Choroid plexus epithelial cell (primary cell): ENCODE measurements at regions not wholly inside any gene's neighbourhood (a gene's known extent, or its start where the extent isn't known, plus 50 kb on each side); places are given as distances from the start of the nearest gene placed in this dataset.
A peak's percentile ranks its signal among the peaks of the same experiment; 100 is the strongest.

ENCODE experiments used
- DNase-seq: peaks from one replicate; pipeline ENCODE4 v3.0.0-alpha.2; 2010; ENCODE audit warnings: low read depth
- H3K4me3 ChIP-seq: 2 replicates; pipeline ENCODE4 v1.5.1; 2011; ENCODE audit warnings: low read depth, mild to moderate bottlenecking, control low read depth, low read length, moderate library complexity
- TF ChIP-seq, protein P1 (sequence below): conservative IDR thresholded peaks from 2 replicates; pipeline ENCODE4 v1.5.1; 2011; ENCODE audit warnings: low read depth, mild to moderate bottlenecking, control low read depth, inconsistent platforms, low read length, moderate library complexity

- TF ChIP-seq, protein P1, sequence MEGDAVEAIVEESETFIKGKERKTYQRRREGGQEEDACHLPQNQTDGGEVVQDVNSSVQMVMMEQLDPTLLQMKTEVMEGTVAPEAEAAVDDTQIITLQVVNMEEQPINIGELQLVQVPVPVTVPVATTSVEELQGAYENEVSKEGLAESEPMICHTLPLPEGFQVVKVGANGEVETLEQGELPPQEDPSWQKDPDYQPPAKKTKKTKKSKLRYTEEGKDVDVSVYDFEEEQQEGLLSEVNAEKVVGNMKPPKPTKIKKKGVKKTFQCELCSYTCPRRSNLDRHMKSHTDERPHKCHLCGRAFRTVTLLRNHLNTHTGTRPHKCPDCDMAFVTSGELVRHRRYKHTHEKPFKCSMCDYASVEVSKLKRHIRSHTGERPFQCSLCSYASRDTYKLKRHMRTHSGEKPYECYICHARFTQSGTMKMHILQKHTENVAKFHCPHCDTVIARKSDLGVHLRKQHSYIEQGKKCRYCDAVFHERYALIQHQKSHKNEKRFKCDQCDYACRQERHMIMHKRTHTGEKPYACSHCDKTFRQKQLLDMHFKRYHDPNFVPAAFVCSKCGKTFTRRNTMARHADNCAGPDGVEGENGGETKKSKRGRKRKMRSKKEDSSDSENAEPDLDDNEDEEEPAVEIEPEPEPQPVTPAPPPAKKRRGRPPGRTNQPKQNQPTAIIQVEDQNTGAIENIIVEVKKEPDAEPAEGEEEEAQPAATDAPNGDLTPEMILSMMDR: no peak
- no peak overlapping the region for H3K4me3 ChIP-seq
- no peak for DNase-seq
Measured at GRCh38 chr4:13986548-13986947, 359.0 kb upstream of the BOD1L1 start.

DNA sequence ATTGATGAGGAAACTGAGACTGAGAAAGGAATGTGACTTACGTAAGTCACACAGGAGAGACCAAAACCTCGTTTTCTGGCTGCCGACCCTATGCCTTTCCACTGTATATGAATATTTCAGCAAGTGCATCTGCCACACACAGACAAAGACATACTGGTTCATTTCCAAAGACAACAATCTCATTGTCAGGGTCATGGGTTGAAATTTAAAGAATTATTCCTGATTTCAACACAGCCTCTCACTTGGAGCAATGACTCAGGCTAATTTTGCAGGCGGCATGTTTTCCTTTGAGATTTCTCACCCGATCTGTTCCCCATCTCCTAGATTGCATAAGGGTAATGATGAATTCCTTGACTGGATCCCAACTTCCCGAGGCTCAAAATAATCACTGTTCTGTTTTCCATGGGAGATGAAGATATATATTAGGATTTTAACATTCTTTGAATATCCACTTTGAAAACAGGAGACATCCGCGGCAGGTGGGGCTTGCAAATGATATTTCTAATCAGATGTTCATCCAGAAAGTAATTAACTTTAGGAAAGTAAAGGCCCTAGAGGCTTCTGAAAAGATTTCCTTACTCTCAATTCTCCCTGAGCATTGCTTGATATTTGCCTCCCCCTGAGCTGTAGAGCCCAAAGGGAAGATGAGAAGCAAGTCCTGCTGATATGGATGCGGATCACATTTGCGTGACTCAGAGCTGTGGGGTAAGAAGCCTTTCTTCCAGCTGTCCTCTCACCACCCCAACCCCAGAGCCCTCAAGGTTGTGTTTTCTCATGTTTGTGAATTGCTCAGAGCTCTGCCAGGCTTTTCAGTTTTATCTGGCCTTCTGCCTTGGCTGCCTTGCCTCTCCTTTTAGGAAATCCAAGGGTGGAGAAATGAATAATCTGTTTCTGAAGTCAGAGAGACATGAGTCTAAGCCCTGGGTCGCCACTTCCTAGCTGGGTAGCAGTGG, 361.1 kb upstream of the BOD1L1 start:
- TF ChIP-seq, protein P1: no peak
- H3K4me3 ChIP-seq: no peak overlapping the region
- peak; percentile 99 for DNase-seq

DNA sequence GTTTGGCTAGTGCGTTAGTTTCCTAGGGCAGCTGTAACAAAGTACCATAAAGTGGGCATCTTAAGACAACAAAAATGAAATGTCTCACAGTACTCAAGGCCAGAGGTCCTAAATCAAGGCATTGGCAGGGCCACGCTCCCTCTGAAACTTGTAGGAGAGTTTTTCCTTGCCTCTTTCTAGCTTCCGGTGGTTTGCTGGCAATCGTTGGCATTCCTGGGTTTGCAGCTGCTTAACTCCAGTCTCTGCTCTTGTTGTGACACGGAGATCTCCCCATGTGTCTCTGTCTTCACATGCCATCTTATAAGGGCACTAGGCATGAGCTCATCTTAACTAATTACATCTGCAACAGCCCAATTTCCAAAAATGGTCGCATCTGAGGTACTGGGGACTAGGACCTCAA, 362.0 kb upstream of the BOD1L1 start:
- H3K4me3 ChIP-seq: no peak overlapping the region
- TF ChIP-seq, protein P1: no peak
- peak; percentile 47 for DNase-seq

GRCh38 chr4:13990596-13991589, 363.4 kb upstream of the BOD1L1 start:
- no peak overlapping the region for H3K4me3 ChIP-seq
- TF ChIP-seq, protein P1: no peak
- DNase-seq: peak; percentile 63

GRCh38 chr4:13992041-13992440, 364.5 kb upstream of the BOD1L1 start:
- no peak for DNase-seq
- TF ChIP-seq, protein P1: no peak

DNA sequence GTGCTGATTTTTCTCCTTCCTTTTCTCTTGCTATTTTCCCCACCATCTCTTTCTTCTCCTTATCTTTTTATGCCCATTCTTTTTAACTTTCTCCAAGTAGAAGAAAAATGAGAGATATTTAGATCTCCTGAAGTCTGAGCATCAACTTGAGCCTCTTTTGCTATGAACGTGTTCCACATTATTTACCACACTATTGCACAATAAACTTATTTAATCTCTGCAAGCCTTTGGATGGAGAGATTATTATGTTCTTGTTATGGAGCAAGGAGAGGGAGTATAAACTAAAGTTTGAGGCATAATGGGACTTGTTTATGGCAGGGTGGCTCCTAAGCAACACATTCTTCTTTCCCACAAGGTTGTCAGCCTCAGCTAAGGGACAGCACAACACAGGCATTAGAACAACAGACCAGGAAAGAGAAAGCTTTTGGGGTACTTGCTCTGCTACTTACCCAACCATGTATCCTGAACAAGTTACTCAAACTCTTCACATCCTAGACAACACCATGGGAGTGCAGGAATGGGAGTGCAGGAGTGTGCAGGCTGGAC, 365.5 kb upstream of the BOD1L1 start:
- no peak for DNase-seq
- no peak overlapping the region for H3K4me3 ChIP-seq
- TF ChIP-seq, protein P1: no peak

More at GRCh38 chr4:13992041-13992440, 364.5 kb upstream of the BOD1L1 start:
- H3K4me3 ChIP-seq: no peak overlapping the region
